Ishikawa (cell line): ENCODE measurements at regions not wholly inside any gene's neighbourhood (a gene's known extent, or its start where the extent isn't known, plus 50 kb on each side); places are given as distances from the start of the nearest gene placed in this dataset.

Experiments used
- CEBPB ChIP-seq: IDR thresholded peaks from 2 replicates; pipeline ENCODE4 v1.6.1; 2012
- CREB1 ChIP-seq: IDR thresholded peaks from 2 replicates; pipeline ENCODE4 v1.6.1; 2012; ENCODE audit warnings: low read depth
- EGR1 ChIP-seq: IDR thresholded peaks from 2 replicates; pipeline ENCODE4 v1.6.1; 2012
- EP300 ChIP-seq: IDR thresholded peaks from 2 replicates; pipeline ENCODE4 v1.6.1; 2012; ENCODE audit warnings: borderline replicate concordance
- FOXM1 ChIP-seq: IDR thresholded peaks from 2 replicates; pipeline ENCODE4 v1.6.1; 2012; ENCODE audit warnings: low read depth, borderline replicate concordance
- NFIC ChIP-seq: IDR thresholded peaks from 2 replicates; pipeline ENCODE4 v1.6.1; 2012
- RAD21 ChIP-seq: IDR thresholded peaks from 2 replicates; pipeline ENCODE4 v1.6.1; 2012; ENCODE audit warnings: low read depth
- TAF1 ChIP-seq: IDR thresholded peaks from 2 replicates; pipeline ENCODE4 v1.6.1; 2012; ENCODE audit warnings: low read depth, mild to moderate bottlenecking
- TCF12 ChIP-seq: IDR thresholded peaks from 2 replicates; pipeline ENCODE4 v1.6.1; 2012; ENCODE audit warnings: low read depth
- TEAD4 ChIP-seq: IDR thresholded peaks from 2 replicates; pipeline ENCODE4 v1.6.1; 2012
- YY1 ChIP-seq: IDR thresholded peaks from 2 replicates; pipeline ENCODE4 v1.6.1; 2012; ENCODE audit warnings: low read depth
- ZBTB7A ChIP-seq: IDR thresholded peaks from 2 replicates; pipeline ENCODE4 v1.6.1; 2012; ENCODE audit warnings: low read depth
- TF ChIP-seq, protein P1 (sequence below): IDR thresholded peaks from 2 replicates; pipeline ENCODE4 v1.6.1; 2012
- TF ChIP-seq, protein P2 (sequence below): IDR thresholded peaks from 2 replicates; pipeline ENCODE4 v1.6.1; 2012; ENCODE audit warnings: low read depth, mild to moderate bottlenecking
- TF ChIP-seq, protein P3 (sequence below): IDR thresholded peaks from 2 replicates; pipeline ENCODE4 v1.6.1; 2012

DNA sequence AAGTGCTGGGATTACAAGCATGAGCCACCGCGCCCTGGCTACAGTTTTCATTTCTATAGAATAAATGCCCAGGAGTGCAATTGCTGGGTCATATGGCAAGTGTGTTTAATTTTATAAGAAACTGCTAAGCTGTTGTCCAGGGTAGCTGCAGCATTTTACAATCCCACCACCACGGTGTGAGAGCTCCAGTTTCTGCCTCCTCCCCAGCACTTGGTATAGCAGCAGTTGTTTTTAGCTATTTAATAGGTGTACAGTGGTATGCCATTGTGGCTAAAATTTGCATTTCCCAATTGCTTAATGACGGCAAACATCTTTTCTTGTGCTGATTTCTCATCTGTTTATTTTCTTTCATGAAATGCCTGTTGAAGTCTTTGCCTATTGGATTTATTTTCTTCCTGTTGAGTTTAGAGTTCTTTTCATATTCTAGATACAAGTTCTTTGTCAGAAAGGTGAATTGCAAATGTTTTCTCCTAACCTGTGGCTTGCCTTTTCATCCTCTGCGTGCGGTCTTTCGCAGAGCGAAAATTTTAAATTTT lies 100.3 kb downstream of the NDFIP1 start:
- TF ChIP-seq, protein P1, sequence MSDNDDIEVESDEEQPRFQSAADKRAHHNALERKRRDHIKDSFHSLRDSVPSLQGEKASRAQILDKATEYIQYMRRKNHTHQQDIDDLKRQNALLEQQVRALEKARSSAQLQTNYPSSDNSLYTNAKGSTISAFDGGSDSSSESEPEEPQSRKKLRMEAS = no peak
- TF ChIP-seq, protein P2, sequence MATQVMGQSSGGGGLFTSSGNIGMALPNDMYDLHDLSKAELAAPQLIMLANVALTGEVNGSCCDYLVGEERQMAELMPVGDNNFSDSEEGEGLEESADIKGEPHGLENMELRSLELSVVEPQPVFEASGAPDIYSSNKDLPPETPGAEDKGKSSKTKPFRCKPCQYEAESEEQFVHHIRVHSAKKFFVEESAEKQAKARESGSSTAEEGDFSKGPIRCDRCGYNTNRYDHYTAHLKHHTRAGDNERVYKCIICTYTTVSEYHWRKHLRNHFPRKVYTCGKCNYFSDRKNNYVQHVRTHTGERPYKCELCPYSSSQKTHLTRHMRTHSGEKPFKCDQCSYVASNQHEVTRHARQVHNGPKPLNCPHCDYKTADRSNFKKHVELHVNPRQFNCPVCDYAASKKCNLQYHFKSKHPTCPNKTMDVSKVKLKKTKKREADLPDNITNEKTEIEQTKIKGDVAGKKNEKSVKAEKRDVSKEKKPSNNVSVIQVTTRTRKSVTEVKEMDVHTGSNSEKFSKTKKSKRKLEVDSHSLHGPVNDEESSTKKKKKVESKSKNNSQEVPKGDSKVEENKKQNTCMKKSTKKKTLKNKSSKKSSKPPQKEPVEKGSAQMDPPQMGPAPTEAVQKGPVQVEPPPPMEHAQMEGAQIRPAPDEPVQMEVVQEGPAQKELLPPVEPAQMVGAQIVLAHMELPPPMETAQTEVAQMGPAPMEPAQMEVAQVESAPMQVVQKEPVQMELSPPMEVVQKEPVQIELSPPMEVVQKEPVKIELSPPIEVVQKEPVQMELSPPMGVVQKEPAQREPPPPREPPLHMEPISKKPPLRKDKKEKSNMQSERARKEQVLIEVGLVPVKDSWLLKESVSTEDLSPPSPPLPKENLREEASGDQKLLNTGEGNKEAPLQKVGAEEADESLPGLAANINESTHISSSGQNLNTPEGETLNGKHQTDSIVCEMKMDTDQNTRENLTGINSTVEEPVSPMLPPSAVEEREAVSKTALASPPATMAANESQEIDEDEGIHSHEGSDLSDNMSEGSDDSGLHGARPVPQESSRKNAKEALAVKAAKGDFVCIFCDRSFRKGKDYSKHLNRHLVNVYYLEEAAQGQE = no peak
- no peak for TF ChIP-seq EP300

DNA sequence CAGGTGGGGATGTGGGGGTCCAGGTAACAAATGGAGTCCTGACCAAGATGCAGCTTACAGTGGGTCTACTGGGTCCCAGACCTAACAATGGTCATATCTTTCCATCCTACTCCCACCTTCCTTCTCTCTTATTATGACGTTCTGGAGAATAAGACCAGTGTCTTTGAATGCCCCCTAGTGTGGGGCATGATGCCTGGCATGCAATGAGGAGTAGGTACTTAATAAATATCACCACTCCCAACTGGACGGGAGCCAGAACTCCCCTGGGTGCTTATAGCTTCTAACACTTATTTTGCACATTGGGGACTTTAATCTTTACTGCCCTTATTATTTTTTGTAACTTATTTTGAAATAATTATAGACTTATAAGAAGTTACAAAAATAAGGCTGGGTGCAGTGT lies 98.2 kb downstream of the NDFIP1 start:
- TF ChIP-seq TEAD4 (no peak), RAD21 (peak; percentile 19; the same call in 1 of the 2 replicates)

DNA sequence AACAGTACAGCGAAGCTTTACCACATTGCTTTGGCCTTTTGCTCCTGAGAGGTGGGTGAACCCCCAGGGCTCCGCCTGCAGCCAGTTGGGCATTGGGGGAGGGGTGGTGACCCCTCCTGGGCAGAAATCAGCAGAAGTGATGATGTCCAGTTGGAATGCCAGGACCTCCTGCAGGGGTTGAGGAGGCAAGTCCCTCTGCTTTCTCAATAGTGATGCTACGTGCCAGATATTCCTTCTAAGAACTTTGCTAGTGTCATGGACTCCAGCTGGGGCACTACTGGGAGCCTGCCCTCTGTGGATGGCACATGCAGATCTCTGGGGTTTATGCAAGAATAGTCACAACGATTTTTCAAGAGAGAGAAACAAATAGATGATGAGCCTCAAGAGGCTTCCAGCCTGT lies 95.6 kb downstream of the NDFIP1 start:
- TF ChIP-seq TCF12 (no peak), EP300 (no peak), CEBPB (no peak), RAD21 (no peak), TEAD4 (no peak), EGR1 (no peak), NFIC (no peak), FOXM1 (no peak), CREB1 (no peak), YY1 (no peak), TAF1 (no peak), ZBTB7A (no peak)
- TF ChIP-seq, protein P3, sequence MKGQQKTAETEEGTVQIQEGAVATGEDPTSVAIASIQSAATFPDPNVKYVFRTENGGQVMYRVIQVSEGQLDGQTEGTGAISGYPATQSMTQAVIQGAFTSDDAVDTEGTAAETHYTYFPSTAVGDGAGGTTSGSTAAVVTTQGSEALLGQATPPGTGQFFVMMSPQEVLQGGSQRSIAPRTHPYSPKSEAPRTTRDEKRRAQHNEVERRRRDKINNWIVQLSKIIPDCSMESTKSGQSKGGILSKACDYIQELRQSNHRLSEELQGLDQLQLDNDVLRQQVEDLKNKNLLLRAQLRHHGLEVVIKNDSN = no peak
- TF ChIP-seq, protein P2 = no peak
- TF ChIP-seq, protein P1 = no peak
